ENCODE measurements at regions not wholly inside any gene's neighbourhood (a gene's known extent, or its start where the extent isn't known, plus 50 kb on each side); places are given as distances from the start of the nearest gene placed in this dataset.
A peak's percentile ranks its signal among the peaks of the same experiment; 100 is the strongest.

GRCh38 chr22:48950151-48950915, 877.3 kb downstream of the BRD1 start:
- no peak for TF ChIP-seq CTCF (IDR thresholded peaks at IDR 0.05)
- peak; percentile 66 for DNase-seq (ENCODE audit: low spot score)
- Histone ChIP-seq H3K27ac (no peak overlapping the region), H3K4me3 (no peak overlapping the region)

GRCh38 chr22:48949375-48950149, 878.1 kb downstream of the BRD1 start:
- no peak for TF ChIP-seq CTCF (IDR thresholded peaks at IDR 0.05)
- Histone ChIP-seq H3K27ac (no peak overlapping the region), H3K4me3 (no peak overlapping the region)
- DNase-seq (ENCODE audit: low spot score) = peak; percentile 35

DNA sequence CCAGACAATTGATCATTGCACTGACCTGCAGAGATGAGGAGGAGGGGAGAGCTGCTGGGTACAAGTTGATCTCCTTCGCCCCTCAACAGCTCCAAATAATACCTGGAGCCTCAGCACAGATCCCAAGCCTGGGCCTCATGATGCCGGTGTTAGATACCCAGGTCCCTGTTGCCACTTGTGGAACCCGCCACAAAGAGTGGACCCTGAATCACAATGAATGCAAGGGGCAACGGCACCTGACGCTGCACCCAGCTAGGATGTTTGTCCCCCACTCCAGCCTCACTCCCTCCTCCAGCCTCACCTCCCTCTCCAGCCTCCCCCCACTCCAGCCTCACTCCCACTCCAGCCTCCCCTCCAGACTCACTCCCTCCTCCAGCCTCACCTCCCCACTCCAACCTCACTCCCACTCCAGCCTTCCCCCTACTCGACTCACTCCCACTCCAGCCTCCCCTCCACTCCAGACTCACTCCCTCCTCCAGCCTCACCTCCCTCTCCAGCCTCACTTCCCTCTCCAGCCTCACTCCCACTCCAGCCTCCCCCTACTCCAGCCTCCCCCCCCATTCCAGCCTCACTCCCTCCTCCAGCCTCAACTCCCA, 879.0 kb downstream of the BRD1 start:
- peak; percentile 26 for DNase-seq (ENCODE audit: low spot score)
- no peak for TF ChIP-seq CTCF (IDR thresholded peaks at IDR 0.05)
- Histone ChIP-seq H3K27ac (no peak overlapping the region), H3K4me3 (no peak overlapping the region)

- TF ChIP-seq CTCF (IDR thresholded peaks at IDR 0.05) = no peak
- Histone ChIP-seq H3K4me3 (no peak overlapping the region), H3K27ac (no peak overlapping the region)
- DNase-seq (ENCODE audit: low spot score) = no peak
These were observed 880.0 kb downstream of the BRD1 start for GRCh38 chr22:48947636-48948035.

- no peak for TF ChIP-seq CTCF (IDR thresholded peaks at IDR 0.05)
- peak; percentile 57 for DNase-seq (ENCODE audit: low spot score)
- Histone ChIP-seq H3K27ac (no peak overlapping the region), H3K4me3 (no peak overlapping the region)
These were observed 881.8 kb downstream of the BRD1 start for GRCh38 chr22:48945621-48946458.

- no peak for TF ChIP-seq CTCF (IDR thresholded peaks at IDR 0.05)
- Histone ChIP-seq H3K4me3 (no peak overlapping the region), H3K27ac (no peak overlapping the region)
- peak; percentile 26 for DNase-seq (ENCODE audit: low spot score)
These were observed 882.7 kb downstream of the BRD1 start for GRCh38 chr22:48944751-48945620.
